PC-9 (cell line): ENCODE measurements at regions not wholly inside any gene's neighbourhood (a gene's known extent, or its start where the extent isn't known, plus 50 kb on each side); places are given as distances from the start of the nearest gene placed in this dataset.

Experiments
- BruUV-seq: library from RNA; stranded (reverse); fragments of 400-500 nt; replicated peaks from 2 replicates; lab custom pipeline; 2021; lab: Mats Ljungman, UMichigan
- CTCF ChIA-PET: fragments of 300-600 bp; sonication (Branson Sonifier 250); formaldehyde crosslinking; loops from one replicate; lab custom pipeline; 2022; ENCODE audit warnings: antibody characterized with exemption; lab: Charles Lee
- POLR2A ChIA-PET: fragments of 300-600 bp; sonication (Branson Sonifier 250); formaldehyde crosslinking; loops from one replicate; lab custom pipeline; 2022; ENCODE audit warnings: antibody characterized with exemption; ENCODE audit not compliant: unreplicated experiment; lab: Charles Lee
- DNase-seq, 2 experiments: peaks; one replicate each; pipeline versions ENCODE4 v3.0.0 to v3.0.0-alpha.2; 2015 to 2022; ENCODE audit warnings: mixed read lengths in 1 of 2
- H2AFZ ChIP-seq: fragments of 200-600 bp; sonication (generic); 2 replicates; pipeline ENCODE4 v1.8.1; 2017; ENCODE audit warnings: antibody characterized with exemption
- H3F3A ChIP-seq: fragments of 200-600 bp; sonication (generic); 2 replicates; pipeline ENCODE4 v1.8.1; 2017; ENCODE audit warnings: antibody characterized with exemption, mild to moderate bottlenecking, low read depth; ENCODE audit not compliant: insufficient read depth
- H3K27ac ChIP-seq: fragments of 200-600 bp; sonication (generic); 2 replicates; pipeline ENCODE4 v1.6.1; 2016; ENCODE audit warnings: mixed run types
- H3K27me3 ChIP-seq: fragments of 200-600 bp; sonication (generic); 2 replicates; pipeline ENCODE4 v1.6.1; 2016; ENCODE audit warnings: low read depth, mixed run types; ENCODE audit not compliant: insufficient read depth
- H3K36me3 ChIP-seq: fragments of 200-600 bp; sonication (generic); 2 replicates; pipeline ENCODE4 v1.6.1; 2016; ENCODE audit warnings: low read depth, mixed run types
- H3K4me1 ChIP-seq: fragments of 200-600 bp; sonication (generic); replicated peaks from 2 replicates; pipeline ENCODE4 v1.6.1; 2016; ENCODE audit warnings: mixed run types; ENCODE audit not compliant: insufficient read depth
- H3K4me2 ChIP-seq: fragments of 200-600 bp; sonication (generic); 2 replicates; pipeline ENCODE4 v1.6.1; 2017; ENCODE audit warnings: mixed run types
- H3K4me3 ChIP-seq: fragments of 200-600 bp; sonication (generic); 2 replicates; pipeline ENCODE4 v1.6.1; 2016; ENCODE audit warnings: mixed run types
- H3K79me2 ChIP-seq: fragments of 200-600 bp; sonication (generic); 2 replicates; pipeline ENCODE4 v1.6.1; 2017; ENCODE audit warnings: low read depth, mixed run types
- H3K9me2 ChIP-seq: fragments of 200-600 bp; sonication (generic); 2 replicates; pipeline ENCODE4 v1.8.1; 2017; ENCODE audit warnings: mild to moderate bottlenecking; ENCODE audit not compliant: insufficient read depth
- H3K9me3 ChIP-seq: fragments of 200-600 bp; sonication (generic); 2 replicates; pipeline ENCODE4 v1.8.1; 2016; ENCODE audit warnings: low read depth; ENCODE audit not compliant: insufficient read depth
- H4K20me1 ChIP-seq: fragments of 200-600 bp; sonication (generic); 2 replicates; pipeline ENCODE4 v1.8.1; 2017; ENCODE audit not compliant: insufficient read depth
- CTCF ChIP-seq: fragments of 200-600 bp; sonication (generic); conservative IDR thresholded peaks from 2 replicates; pipeline ENCODE4 v1.6.1; 2017; ENCODE audit warnings: mixed run types, antibody characterized with exemption, mild to moderate bottlenecking, moderate library complexity
- EZH2 ChIP-seq: fragments of 200-600 bp; sonication (generic); IDR thresholded peaks from 2 replicates; pipeline ENCODE4 v1.8.0; 2017; ENCODE audit warnings: antibody characterized with exemption, low read depth
- intact Hi-C: fragments of 100-400 bp; cut with micrococcal nuclease; formaldehyde crosslinking; loops from one replicate; pipeline ENCODE4 v1.10.0; 2022; ENCODE audit not compliant: unreplicated experiment

GRCh38 chr5:21263361-21263760, 1275.4 kb upstream of the CDH18 start:
- no peaks in the 10 kb centered on the region for H3K79me2 ChIP-seq
- H3K9me3 ChIP-seq = no peaks in the 10 kb centered on the region; the same call in 1 of the 2 replicates
- H3K4me3 ChIP-seq = no peak overlapping the region
- H3K4me2 ChIP-seq = no peak overlapping the region
- CTCF ChIA-PET = no interaction called here
- DNase-seq = no peak
- H3K9me2 ChIP-seq = no peaks in the 10 kb centered on the region
- H3K27ac ChIP-seq = no peak overlapping the region
- POLR2A ChIA-PET = no interaction called here
- intact Hi-C loops = no loop called here
- no TSS peak for BruUV-seq
- H3K27me3 ChIP-seq = no peaks in the 10 kb centered on the region
- H3F3A ChIP-seq = no peaks in the 10 kb centered on the region
- H4K20me1 ChIP-seq = no peaks in the 10 kb centered on the region
- TF ChIP-seq EZH2 (no peak), CTCF (no peak)
- H3K36me3 ChIP-seq = no peaks in the 10 kb centered on the region
- no peak overlapping the region; the same call in 1 of the 2 replicates for H2AFZ ChIP-seq
- no peaks in the 10 kb centered on the region for H3K4me1 ChIP-seq

- Histone ChIP-seq H3K4me3 (no peak overlapping the region), H2AFZ (no peak overlapping the region), H3K4me2 (no peak overlapping the region), H3K9me2 (no peaks in the 10 kb centered on the region), H3K79me2 (no peaks in the 10 kb centered on the region), H3K27me3 (no peaks in the 10 kb centered on the region), H3F3A (no peaks in the 10 kb centered on the region), H4K20me1 (no peaks in the 10 kb centered on the region; the same call in 1 of the 2 replicates), H3K9me3 (no peaks in the 10 kb centered on the region), H3K36me3 (no peaks in the 10 kb centered on the region), H3K27ac (no peak overlapping the region), H3K4me1 (no peaks in the 10 kb centered on the region)
- ChIA-PET POLR2A (no interaction called here), CTCF (no interaction called here)
- TF ChIP-seq CTCF (no peak), EZH2 (no peak)
- DNase-seq = no peak
- no TSS peak for BruUV-seq
- intact Hi-C loops = no loop called here
These were observed 1266.2 kb upstream of the CDH18 start for GRCh38 chr5:21254161-21254560.

- CTCF ChIA-PET = no interaction called here
- Histone ChIP-seq H3K4me3 (no peak overlapping the region), H3K9me3 (0 out of 2 replicates have a peak, but pooled peaks cover 4% of the 10 kb centered on the region), H3K79me2 (no peaks in the 10 kb centered on the region), H3K27me3 (no peaks in the 10 kb centered on the region), H3K36me3 (no peaks in the 10 kb centered on the region), H3K9me2 (no peaks in the 10 kb centered on the region), H3K4me1 (no peaks in the 10 kb centered on the region), H3F3A (no peaks in the 10 kb centered on the region), H3K27ac (no peak overlapping the region), H4K20me1 (no peaks in the 10 kb centered on the region), H3K4me2 (no peak overlapping the region), H2AFZ (no peak overlapping the region)
- intact Hi-C loops = no loop called here
- DNase-seq = no peak
- BruUV-seq = no TSS peak
- no peak for TF ChIP-seq EZH2
- no peak for TF ChIP-seq CTCF
- POLR2A ChIA-PET = no interaction called here
These were observed 1257.0 kb upstream of the CDH18 start for GRCh38 chr5:21244982-21245381.
